WTC11 (cell line): ENCODE measurements at regions not wholly inside any gene's neighbourhood (a gene's known extent, or its start where the extent isn't known, plus 50 kb on each side); places are given as distances from the start of the nearest gene placed in this dataset.

ENCODE experiments used
- ATAC-seq: fragments of 200-7000 bp; cut with Tn5 transposase; 2 replicates; pipeline ENCODE4 v1.10.0; 2021; ENCODE audit warnings: mild to moderate bottlenecking, moderate library complexity
- CTCF ChIA-PET: fragments of 300-600 bp; sonication (Branson Sonifier 250); formaldehyde crosslinking; loops from one replicate; lab custom pipeline; 2021; ENCODE audit warnings: antibody characterized with exemption; lab: Charles Lee
- POLR2A ChIA-PET: fragments of 350-600 bp; sonication (Branson Sonifier 250); formaldehyde crosslinking; loops from one replicate; lab custom pipeline; 2021; ENCODE audit warnings: antibody characterized with exemption; lab: Charles Lee
- DNase-seq: peaks from one replicate; pipeline ENCODE4 v3.0.0; 2021; ENCODE audit warnings: low spot score
- H3K27ac Mint-ChIP-seq: 2 replicates; pipeline ENCODE4 v1.8.0; 2021; ENCODE audit warnings: mixed read lengths
- H3K27me3 Mint-ChIP-seq: 2 replicates; pipeline ENCODE4 v1.8.0; 2021; ENCODE audit warnings: low read depth, mild to moderate bottlenecking, moderate library complexity, mixed read lengths
- H3K36me3 Mint-ChIP-seq: 2 replicates; pipeline ENCODE4 v1.8.0; 2021; ENCODE audit warnings: mixed read lengths
- H3K4me1 Mint-ChIP-seq: 2 replicates; pipeline ENCODE4 v1.8.0; 2022; ENCODE audit warnings: mixed read lengths
- H3K4me3 Mint-ChIP-seq: 2 replicates; pipeline ENCODE4 v1.8.0; 2021; ENCODE audit warnings: mild to moderate bottlenecking, moderate library complexity, mixed read lengths
- H3K9me3 Mint-ChIP-seq: 2 replicates; pipeline ENCODE4 v1.8.0; 2021; ENCODE audit warnings: mixed read lengths
- ATF6 ChIP-seq: sonication (generic); formaldehyde crosslinking; IDR thresholded peaks from 2 replicates; pipeline ENCODE4 v1.8.1; 2023; ENCODE audit warnings: mild to moderate bottlenecking, missing genetic modification reagents
- FOXJ3 ChIP-seq: sonication (generic); formaldehyde crosslinking; IDR thresholded peaks from 2 replicates; pipeline ENCODE4 v1.9.0; 2021; ENCODE audit warnings: missing genetic modification reagents, mild to moderate bottlenecking, borderline replicate concordance
- FOXK1 ChIP-seq: sonication (generic); formaldehyde crosslinking; IDR thresholded peaks from 2 replicates; pipeline ENCODE4 v1.8.0; 2022; ENCODE audit warnings: mild to moderate bottlenecking, moderate library complexity, missing genetic modification reagents
- FOXP4 ChIP-seq: sonication (generic); formaldehyde crosslinking; IDR thresholded peaks from 2 replicates; pipeline ENCODE4 v1.8.0; 2022; ENCODE audit warnings: mild to moderate bottlenecking, missing genetic modification reagents
- KAT7 ChIP-seq: sonication (generic); formaldehyde crosslinking; IDR thresholded peaks from 2 replicates; pipeline ENCODE4 v1.8.1; 2023; ENCODE audit warnings: missing genetic modification reagents, mild to moderate bottlenecking, borderline replicate concordance
- MXD4 ChIP-seq: fragments of 250-450 bp; sonication (Bioruptor Pico); IDR thresholded peaks from 2 replicates; pipeline ENCODE4 v1.8.0; 2021; ENCODE audit warnings: mild to moderate bottlenecking, moderate library complexity, borderline replicate concordance
- MYBL2 ChIP-seq: sonication (generic); formaldehyde crosslinking; IDR thresholded peaks from 2 replicates; pipeline ENCODE4 v1.8.1; 2023; ENCODE audit warnings: mild to moderate bottlenecking, moderate library complexity, missing genetic modification reagents
- NFATC4 ChIP-seq: fragments of 250-450 bp; sonication (Bioruptor Pico); IDR thresholded peaks from 2 replicates; pipeline ENCODE4 v1.9.0; 2021; ENCODE audit warnings: mild to moderate bottlenecking
- NR1H2 ChIP-seq: sonication (generic); formaldehyde crosslinking; IDR thresholded peaks from 2 replicates; pipeline ENCODE4 v1.9.0; 2021; ENCODE audit warnings: mild to moderate bottlenecking, moderate library complexity, missing genetic modification reagents
- NR2C2 ChIP-seq: sonication (generic); formaldehyde crosslinking; IDR thresholded peaks from 2 replicates; pipeline ENCODE4 v1.8.0; 2022; ENCODE audit warnings: mild to moderate bottlenecking, missing genetic modification reagents
- PRRX2 ChIP-seq: fragments of 250-450 bp; sonication (Bioruptor Pico); IDR thresholded peaks from 2 replicates; pipeline ENCODE4 v1.8.0; 2021; ENCODE audit warnings: mild to moderate bottlenecking
- TEAD4 ChIP-seq: sonication (generic); formaldehyde crosslinking; IDR thresholded peaks from 2 replicates; pipeline ENCODE4 v1.8.0; 2022; ENCODE audit warnings: mild to moderate bottlenecking, missing genetic modification reagents
- ZNF121 ChIP-seq: sonication (generic); formaldehyde crosslinking; IDR thresholded peaks from 2 replicates; pipeline ENCODE4 v1.8.0; 2023; ENCODE audit warnings: missing genetic modification reagents
- ZNF263 ChIP-seq: sonication (generic); formaldehyde crosslinking; IDR thresholded peaks from 2 replicates; pipeline ENCODE4 v1.8.1; 2022; ENCODE audit warnings: low read depth, mild to moderate bottlenecking, moderate library complexity, missing genetic modification reagents
- ZNF281 ChIP-seq: sonication (generic); formaldehyde crosslinking; IDR thresholded peaks from 2 replicates; pipeline ENCODE4 v1.8.0; 2023; ENCODE audit warnings: mild to moderate bottlenecking, missing genetic modification reagents
- ZNF317 ChIP-seq: sonication (generic); formaldehyde crosslinking; IDR thresholded peaks from 2 replicates; pipeline ENCODE4 v1.8.1; 2023; ENCODE audit warnings: low read depth, mild to moderate bottlenecking, moderate library complexity, missing genetic modification reagents, borderline replicate concordance
- ZNF423 ChIP-seq: fragments of 250-450 bp; sonication (Bioruptor Pico); IDR thresholded peaks from 2 replicates; pipeline ENCODE4 v2.1.2; 2022; ENCODE audit warnings: mild to moderate bottlenecking, moderate library complexity
- TF ChIP-seq, protein P1 (sequence below): sonication (generic); formaldehyde crosslinking; IDR thresholded peaks from 2 replicates; pipeline ENCODE4 v1.8.0; 2022; ENCODE audit warnings: mild to moderate bottlenecking, missing genetic modification reagents
- TF ChIP-seq, protein P2 (sequence below): sonication (generic); formaldehyde crosslinking; IDR thresholded peaks from 2 replicates; pipeline ENCODE4 v1.8.0; 2022; ENCODE audit warnings: mild to moderate bottlenecking, missing genetic modification reagents
- TF ChIP-seq, protein P3 (sequence below): sonication (generic); formaldehyde crosslinking; IDR thresholded peaks from 2 replicates; pipeline ENCODE4 v1.8.1; 2022; ENCODE audit warnings: missing genetic modification reagents, borderline replicate concordance

DNA sequence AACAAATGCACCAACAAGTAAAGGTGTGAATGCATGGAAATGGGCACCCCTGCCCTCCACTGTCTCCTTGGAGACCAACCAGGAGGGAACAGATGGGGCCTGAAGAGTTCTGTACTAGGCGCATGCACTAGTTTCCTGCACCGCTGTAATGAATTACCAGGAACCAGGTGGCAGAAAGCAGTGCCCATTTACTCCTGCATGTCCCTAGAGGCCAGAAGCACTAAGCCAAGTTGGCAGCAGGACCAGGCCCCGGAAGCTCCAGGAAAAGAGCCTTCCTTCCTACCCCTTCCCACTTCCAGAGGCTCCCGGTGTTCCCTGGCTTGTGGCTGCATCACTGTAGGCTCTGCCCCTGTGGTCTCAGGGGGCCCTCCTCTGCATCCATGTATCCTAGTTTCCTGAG is 237.5 kb upstream of the PPP2R2D start:
- peak; percentile 1 for DNase-seq
- peaks cover 12% of the 10 kb centered on the region for H3K4me1 Mint-ChIP-seq
- no peak for TF ChIP-seq NR1H2
- TF ChIP-seq MYBL2 (CRISPR knock-in tag) = no peak
- no peak for TF ChIP-seq ATF6 (CRISPR knock-in tag)
- no peak for TF ChIP-seq ZNF317
- no peak for TF ChIP-seq KAT7 (CRISPR knock-in tag)
- no peak for TF ChIP-seq FOXK1
- no peak for TF ChIP-seq NR2C2
- TF ChIP-seq FOXJ3 = no peak
- no peak for TF ChIP-seq PRRX2 (CRISPR knock-in tag)
- TF ChIP-seq ZNF121 (CRISPR knock-in tag) = no peak
- no peak for TF ChIP-seq FOXP4 (CRISPR knock-in tag)
- TF ChIP-seq TEAD4 (CRISPR knock-in tag) = no peak
- TF ChIP-seq, protein P1, sequence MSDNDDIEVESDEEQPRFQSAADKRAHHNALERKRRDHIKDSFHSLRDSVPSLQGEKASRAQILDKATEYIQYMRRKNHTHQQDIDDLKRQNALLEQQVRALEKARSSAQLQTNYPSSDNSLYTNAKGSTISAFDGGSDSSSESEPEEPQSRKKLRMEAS (CRISPR knock-in tag) = no peak
- no peak for TF ChIP-seq ZNF263 (CRISPR knock-in tag)
- TF ChIP-seq, protein P2, sequence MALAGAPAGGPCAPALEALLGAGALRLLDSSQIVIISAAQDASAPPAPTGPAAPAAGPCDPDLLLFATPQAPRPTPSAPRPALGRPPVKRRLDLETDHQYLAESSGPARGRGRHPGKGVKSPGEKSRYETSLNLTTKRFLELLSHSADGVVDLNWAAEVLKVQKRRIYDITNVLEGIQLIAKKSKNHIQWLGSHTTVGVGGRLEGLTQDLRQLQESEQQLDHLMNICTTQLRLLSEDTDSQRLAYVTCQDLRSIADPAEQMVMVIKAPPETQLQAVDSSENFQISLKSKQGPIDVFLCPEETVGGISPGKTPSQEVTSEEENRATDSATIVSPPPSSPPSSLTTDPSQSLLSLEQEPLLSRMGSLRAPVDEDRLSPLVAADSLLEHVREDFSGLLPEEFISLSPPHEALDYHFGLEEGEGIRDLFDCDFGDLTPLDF = no peak
- TF ChIP-seq NFATC4 (CRISPR knock-in tag) = no peak
- TF ChIP-seq MXD4 (CRISPR knock-in tag) = no peak
- TF ChIP-seq ZNF281 (CRISPR knock-in tag) = no peak
- TF ChIP-seq, protein P3, sequence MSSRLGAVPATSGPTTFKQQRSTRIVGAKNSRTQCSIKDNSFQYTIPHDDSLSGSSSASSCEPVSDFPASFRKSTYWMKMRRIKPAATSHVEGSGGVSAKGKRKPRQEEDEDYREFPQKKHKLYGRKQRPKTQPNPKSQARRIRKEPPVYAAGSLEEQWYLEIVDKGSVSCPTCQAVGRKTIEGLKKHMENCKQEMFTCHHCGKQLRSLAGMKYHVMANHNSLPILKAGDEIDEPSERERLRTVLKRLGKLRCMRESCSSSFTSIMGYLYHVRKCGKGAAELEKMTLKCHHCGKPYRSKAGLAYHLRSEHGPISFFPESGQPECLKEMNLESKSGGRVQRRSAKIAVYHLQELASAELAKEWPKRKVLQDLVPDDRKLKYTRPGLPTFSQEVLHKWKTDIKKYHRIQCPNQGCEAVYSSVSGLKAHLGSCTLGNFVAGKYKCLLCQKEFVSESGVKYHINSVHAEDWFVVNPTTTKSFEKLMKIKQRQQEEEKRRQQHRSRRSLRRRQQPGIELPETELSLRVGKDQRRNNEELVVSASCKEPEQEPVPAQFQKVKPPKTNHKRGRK (CRISPR knock-in tag) = no peak
- TF ChIP-seq ZNF423 (CRISPR knock-in tag) = no peak
- H3K4me3 Mint-ChIP-seq = no peak overlapping the region
- ATAC-seq = peak; percentile 20; the same call in 1 of the 2 replicates
- peaks cover 23% of the 10 kb centered on the region for H3K9me3 Mint-ChIP-seq
- POLR2A ChIA-PET = no interaction called here
- peaks cover 7% of the 10 kb centered on the region for H3K27me3 Mint-ChIP-seq
- no peak overlapping the region; the same call in 1 of the 2 replicates for H3K27ac Mint-ChIP-seq
- CTCF ChIA-PET = no interaction called here
- H3K36me3 Mint-ChIP-seq = peaks cover 11% of the 10 kb centered on the region; the same call in 1 of the 2 replicates
